Testis (tissue), 2 donors: ENCODE measurements at regions not wholly inside any gene's neighbourhood (a gene's known extent, or its start where the extent isn't known, plus 50 kb on each side); places are given as distances from the start of the nearest gene placed in this dataset.

Experiments used
- DNase-seq: peaks from one replicate; pipeline ENCODE4 v3.0.0-alpha.2; 2019
- H3K27ac ChIP-seq, 2 donors: fragments of 200-600 bp; sonication (generic); one replicate each; pipeline ENCODE4 v1.5.1; 2019
- H3K27me3 ChIP-seq: fragments of 200-600 bp; sonication (generic); one replicate; pipeline ENCODE4 v1.5.1; 2019
- H3K36me3 ChIP-seq: fragments of 200-600 bp; sonication (generic); one replicate; pipeline ENCODE4 v1.5.1; 2017; ENCODE audit warnings: low read depth; ENCODE audit errors: missing control alignments
- H3K4me1 ChIP-seq: fragments of 200-600 bp; sonication (generic); one replicate; pipeline ENCODE4 v1.5.1; 2019
- H3K4me3 ChIP-seq, 2 donors: fragments of 200-600 bp; sonication (generic); one replicate each; pipeline ENCODE4 v1.5.1; 2017 to 2019
- H3K9me3 ChIP-seq: fragments of 200-600 bp; sonication (generic); one replicate; pipeline ENCODE4 v1.5.1; 2017
- CTCF ChIP-seq, 3 experiments: fragments of 450-650 bp in 2 of 3; fragments of 200-600 bp in 1 of 3; sonication (generic) in 1 of 3; IDR thresholded peaks; one replicate each; pipeline ENCODE4 v1.5.1; 2016 to 2019; ENCODE audit warnings: antibody characterized with exemption in 3 of 3, mild to moderate bottlenecking in 2 of 3, moderate library complexity in 1 of 3
- POLR2A ChIP-seq: fragments of 450-650 bp; IDR thresholded peaks from one replicate; pipeline ENCODE4 v1.6.1; 2017; ENCODE audit warnings: antibody characterized with exemption, mild to moderate bottlenecking, moderate library complexity
- WGBS, 2 donors: methylation state at CpG; one replicate each; pipeline ENCODE4 v1.1.5; 2018; 5-methylcytosine and 5-hydroxymethylcytosine counted together
- intact Hi-C: fragments of 100-400 bp; cut with DNase I; formaldehyde crosslinking; loops from one replicate; pipeline ENCODE4 v1.15.1; 2023; ENCODE audit warnings: low total_unique reads

DNA sequence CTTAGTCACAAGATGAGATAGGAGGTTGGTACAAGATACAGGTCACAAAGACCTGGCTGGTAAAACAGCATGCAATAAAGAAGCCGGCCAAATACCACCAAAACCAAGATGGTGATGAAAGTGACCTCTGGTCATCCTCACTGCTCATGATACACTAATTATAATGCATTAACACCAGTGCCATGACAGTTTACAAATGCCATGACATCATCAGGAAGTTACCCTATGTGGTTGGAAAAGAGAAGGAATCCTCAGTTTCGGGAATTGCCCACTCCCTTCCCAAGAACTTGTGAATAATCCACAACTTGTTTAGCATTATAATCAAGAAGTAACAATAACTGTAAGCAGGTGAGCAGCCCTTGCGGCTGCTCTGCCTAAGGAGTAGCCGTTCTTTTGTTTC is 408.5 kb upstream of the RAG2 start:
- H3K9me3 ChIP-seq, result no peaks in the 10 kb centered on the region
- no peaks in the 10 kb centered on the region for H3K27me3 ChIP-seq
- H3K36me3 ChIP-seq, result no peaks in the 10 kb centered on the region
- TF ChIP-seq CTCF (IDR thresholded peaks at IDR 0.05) (no peak), POLR2A (no peak)
- no peak for DNase-seq
- H3K4me1 ChIP-seq, result no peaks in the 10 kb centered on the region
- WGBS, 2 donors, result 92 to 95% methylated on average over 4 of the region's 4 CpGs
- H3K27ac ChIP-seq, result no peak overlapping the region
- H3K4me3 ChIP-seq, result no peak overlapping the region
- intact Hi-C loops, result no loop called here

DNA sequence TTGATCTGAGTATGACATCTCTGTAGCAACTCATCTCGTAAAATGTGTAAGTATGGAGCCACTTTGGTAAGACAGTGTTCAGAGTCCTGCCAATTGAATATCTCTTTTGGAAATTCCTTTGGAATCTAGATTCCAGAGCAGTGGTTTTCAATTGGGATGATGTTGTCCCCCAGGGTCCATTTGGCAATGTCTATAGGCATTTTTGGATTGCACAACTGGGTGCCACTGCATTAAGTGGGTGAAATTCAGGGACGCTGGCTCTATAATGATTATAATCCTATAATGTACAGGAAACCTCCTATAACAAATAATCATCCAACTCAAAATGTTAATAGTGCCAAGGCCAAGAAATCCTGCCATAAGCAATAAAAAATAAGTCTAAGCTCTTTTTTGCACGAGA is 404.8 kb upstream of the RAG2 start:
- no peaks in the 10 kb centered on the region for H3K27me3 ChIP-seq
- whole genome bisulfite sequencing, 2 donors, result 72 to 77% methylated on average over 3 of the region's 3 CpGs

GRCh38 chr11:36997656-36998055 is 399.6 kb upstream of the RAG2 start:
- no peak for DNase-seq

More for the DNA sequence above, 404.8 kb upstream of the RAG2 start:
- Histone ChIP-seq H3K4me1 (no peaks in the 10 kb centered on the region), H3K36me3 (no peaks in the 10 kb centered on the region), H3K4me3 (no peak overlapping the region), H3K27ac (no peak overlapping the region), H3K9me3 (no peaks in the 10 kb centered on the region)
- no peak for TF ChIP-seq CTCF (IDR thresholded peaks at IDR 0.05)
- no peak for TF ChIP-seq POLR2A
- intact Hi-C loops, result no loop called here
- DNase-seq, result no peak

GRCh38 chr11:36996795-36997194 is 398.8 kb upstream of the RAG2 start:
- H3K9me3 ChIP-seq, result no peaks in the 10 kb centered on the region
- no peak for DNase-seq
- H3K27ac ChIP-seq, result no peak overlapping the region
- H3K4me3 ChIP-seq, result no peak overlapping the region
- H3K4me1 ChIP-seq, result no peaks in the 10 kb centered on the region
- TF ChIP-seq CTCF (IDR thresholded peaks at IDR 0.05) (no peak), POLR2A (no peak)
- H3K36me3 ChIP-seq, result no peaks in the 10 kb centered on the region
- intact Hi-C loops, result no loop called here
- H3K27me3 ChIP-seq, result no peaks in the 10 kb centered on the region
- WGBS, 2 donors, result 94 to 97% methylated on average over 3 of the region's 3 CpGs

More at GRCh38 chr11:36997656-36998055, 399.6 kb upstream of the RAG2 start:
- TF ChIP-seq CTCF (IDR thresholded peaks at IDR 0.05) (no peak), POLR2A (no peak)
- 58 to 71% methylated on average over 6 of the region's 6 CpGs for WGBS, 2 donors
- Histone ChIP-seq H3K4me3 (no peak overlapping the region), H3K36me3 (no peaks in the 10 kb centered on the region), H3K27me3 (no peaks in the 10 kb centered on the region), H3K27ac (no peak overlapping the region), H3K4me1 (no peaks in the 10 kb centered on the region), H3K9me3 (no peaks in the 10 kb centered on the region)
- intact Hi-C loops, result no loop called here

- DNase-seq, result no peak
- no peak overlapping the region for H3K4me3 ChIP-seq
- H3K36me3 ChIP-seq, result no peaks in the 10 kb centered on the region
- TF ChIP-seq POLR2A, result no peak
- TF ChIP-seq CTCF (IDR thresholded peaks at IDR 0.05), result no peak
- H3K27ac ChIP-seq, result no peak overlapping the region
- H3K9me3 ChIP-seq, result no peaks in the 10 kb centered on the region
- H3K4me1 ChIP-seq, result no peaks in the 10 kb centered on the region
- H3K27me3 ChIP-seq, result no peaks in the 10 kb centered on the region
- 78 to 84% methylated on average over 6 of the region's 6 CpGs for WGBS, 2 donors
- intact Hi-C loops, result no loop called here
Measured at GRCh38 chr11:36994208-36994607, 396.2 kb upstream of the RAG2 start.
